ENCODE measurements at regions not wholly inside any gene's neighbourhood (a gene's known extent, or its start where the extent isn't known, plus 50 kb on each side); places are given as distances from the start of the nearest gene placed in this dataset.

DNA sequence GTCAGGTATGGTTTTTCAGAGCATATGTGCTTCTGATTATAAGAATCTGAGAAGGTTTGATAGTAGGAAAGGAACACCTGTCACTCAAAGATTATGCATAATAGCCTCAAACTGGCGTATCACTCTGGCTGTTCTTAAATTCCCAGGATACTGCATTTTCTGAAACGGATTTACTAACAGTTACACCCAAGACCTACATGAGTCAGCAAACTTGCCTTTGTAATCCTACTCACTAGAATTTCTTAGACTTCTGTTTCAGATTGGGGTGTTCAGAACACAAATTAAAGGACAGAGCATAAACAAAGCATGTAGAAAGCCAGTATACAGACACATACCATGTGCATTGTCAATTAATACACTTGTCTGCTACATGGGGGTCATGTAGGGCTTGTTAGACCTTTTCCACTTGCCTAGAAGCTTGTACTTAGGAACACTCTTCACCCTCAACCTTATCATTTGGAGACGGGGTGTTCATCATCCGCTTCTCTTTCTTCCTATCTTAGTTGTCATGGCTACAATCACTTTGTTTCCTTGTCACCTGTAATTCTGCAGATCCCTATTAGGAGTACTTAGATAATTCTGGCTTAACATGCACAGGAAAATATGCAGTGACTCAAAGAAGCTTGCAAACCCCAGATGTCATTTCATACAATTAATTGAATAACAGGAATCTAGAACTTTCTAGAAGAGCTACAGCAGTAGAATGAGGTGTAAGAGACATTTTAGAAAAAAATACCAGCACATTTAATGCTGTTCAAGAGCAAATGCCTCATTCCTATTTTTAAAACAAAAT is 593.0 kb upstream of the TENM3 start:
- no peak for DNase-seq

DNA sequence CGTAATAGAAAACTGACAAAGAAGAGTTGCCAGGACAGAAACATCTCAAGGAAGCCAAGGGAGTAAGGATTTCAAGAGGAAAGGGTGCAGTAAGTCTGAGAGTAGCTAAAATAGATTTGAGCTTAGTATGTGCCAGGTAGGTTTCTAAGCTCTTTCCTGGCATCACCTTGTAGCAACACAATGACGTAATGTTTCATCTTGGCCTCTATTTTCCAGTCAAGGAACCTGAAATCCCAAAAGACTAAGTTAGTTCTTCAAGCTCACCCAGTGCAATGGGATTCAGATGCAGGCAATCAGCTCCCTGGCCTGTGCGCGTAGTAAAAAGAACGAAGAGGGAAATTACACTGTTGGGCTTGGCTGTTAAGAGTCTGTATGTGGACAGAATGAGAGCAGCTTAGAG is 586.5 kb upstream of the TENM3 start:
- DNase-seq: no peak

DNA sequence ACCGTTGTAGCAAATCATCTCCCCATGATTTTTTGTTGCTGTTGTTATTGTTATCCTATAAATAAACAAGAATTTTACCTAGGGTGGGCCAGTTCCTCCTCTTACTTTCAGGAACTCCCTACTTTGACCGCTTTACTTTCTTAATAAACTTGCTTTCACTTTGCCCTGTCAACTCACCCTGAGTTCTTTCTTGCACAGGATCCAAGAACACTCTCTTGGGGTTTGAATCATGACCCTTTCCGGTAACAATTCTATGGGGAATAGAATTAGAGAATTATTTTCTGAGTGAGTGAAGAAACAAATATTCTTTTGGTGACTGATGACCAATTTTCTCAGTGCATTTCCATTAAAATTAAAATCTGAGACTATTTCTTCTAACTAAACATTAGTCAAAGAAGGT is 584.0 kb upstream of the TENM3 start:
- DNase-seq: no peak

DNA sequence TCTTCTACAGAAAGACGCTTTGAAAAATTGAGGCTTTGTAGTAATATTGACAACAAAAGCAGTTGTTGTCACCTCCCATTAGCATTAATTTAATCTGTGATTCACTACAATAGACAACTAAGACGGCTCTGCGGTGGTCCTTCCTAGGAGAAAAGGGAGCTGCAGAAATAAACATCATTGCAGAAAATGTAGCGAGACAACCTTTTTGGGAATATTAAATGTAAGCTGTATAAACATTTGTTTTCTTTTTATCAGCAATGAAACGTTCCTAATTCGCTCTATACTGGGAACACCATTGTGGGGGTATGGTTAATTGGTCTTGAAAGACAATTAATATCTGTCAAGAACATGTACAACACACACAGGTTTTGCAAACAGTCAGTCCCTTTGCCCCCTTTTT is 583.3 kb upstream of the TENM3 start:
- DNase-seq: no peak

DNA sequence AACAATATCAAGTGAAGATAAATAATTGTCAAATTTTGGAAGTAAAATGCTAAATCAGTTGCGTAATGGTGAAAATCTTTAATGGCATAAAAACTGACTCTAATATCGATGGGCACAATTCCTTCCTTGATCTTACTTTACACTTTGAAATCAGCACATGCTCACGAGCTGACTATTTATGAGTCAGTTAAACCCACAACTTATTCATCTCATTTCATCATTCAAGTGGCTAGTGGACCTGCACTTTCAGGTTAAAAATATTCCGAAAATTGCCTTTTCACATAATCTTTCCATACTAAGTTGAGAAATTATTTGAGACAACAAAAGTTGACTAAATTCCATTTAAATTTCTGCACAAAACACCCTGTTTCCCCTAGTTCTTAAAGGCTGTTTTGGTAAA is 582.1 kb upstream of the TENM3 start:
- no peak for DNase-seq

DNA sequence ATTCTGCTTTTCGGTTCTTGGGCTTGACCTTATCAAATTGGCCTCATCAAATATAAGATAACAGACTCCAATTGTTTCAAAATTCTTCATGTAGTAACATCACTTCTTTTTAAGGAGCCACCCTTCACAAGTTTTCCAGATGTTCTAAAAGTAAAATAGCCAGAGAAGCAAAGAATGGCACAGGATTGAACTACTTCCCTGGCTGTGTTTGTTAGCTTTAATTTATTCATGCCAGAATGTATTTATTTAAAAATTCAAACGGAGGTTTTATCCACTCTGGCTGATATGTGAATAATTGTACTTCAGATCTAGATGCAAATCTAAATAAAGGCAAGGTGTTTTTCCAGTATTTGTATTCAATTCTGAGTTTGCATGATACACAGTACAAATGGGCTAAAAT is 581.3 kb upstream of the TENM3 start:
- no peak for DNase-seq

DNA sequence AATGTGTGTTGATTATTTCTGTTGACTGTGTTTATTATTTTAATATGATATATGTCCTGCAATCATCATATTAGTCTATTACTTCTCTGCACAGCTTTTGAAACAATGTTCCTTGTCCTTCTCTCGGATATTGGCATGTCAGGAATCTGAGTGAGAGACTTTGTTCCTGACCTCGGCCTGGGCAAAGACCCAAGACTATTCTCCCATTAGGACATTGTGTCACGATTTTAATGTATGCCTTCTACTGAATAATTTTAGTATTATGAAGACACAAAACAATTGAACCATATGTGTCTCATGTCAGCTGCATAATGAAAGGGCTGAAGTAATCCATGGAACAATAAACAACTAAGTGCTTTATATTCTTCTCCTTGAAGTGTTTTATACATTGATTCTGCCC is 580.8 kb upstream of the TENM3 start:
- no peak for DNase-seq

DNA sequence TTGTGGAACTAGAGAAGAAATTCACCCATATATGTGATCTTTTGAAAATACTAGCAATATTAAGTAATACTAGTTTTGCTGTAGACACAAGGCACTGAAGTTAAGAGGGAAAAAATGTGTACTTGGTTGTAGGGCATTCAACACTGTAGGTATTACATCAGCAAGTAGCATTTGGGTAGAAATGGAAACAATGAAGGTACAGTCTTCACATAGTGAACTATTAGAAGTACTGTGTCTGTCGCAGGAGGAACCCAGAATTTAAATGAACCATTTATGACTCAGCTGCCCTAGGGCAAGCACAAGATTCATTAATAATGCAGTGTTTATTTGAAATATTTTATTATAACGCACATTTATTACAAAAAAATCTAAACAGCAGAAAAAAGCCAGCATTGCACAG is 572.7 kb upstream of the TENM3 start:
- DNase-seq: no peak

DNA sequence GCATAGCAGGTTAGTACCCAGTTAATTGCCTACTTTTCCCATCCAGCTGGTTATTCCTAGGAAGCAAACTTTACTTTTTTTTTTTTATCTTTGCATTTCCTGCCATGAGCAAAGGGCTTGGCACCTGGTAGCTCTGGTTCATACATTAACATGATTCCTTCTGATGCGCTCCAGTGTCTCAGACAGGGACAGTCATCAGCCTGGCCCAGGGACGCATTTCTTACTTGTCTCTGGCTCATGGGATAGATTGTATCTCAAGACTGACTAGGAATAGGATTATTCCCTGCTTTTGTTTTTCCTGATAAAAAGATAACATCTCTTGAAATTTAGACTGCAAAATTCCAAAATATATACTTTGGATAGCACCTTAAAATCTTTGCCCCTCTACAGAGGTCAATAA is 571.5 kb upstream of the TENM3 start:
- DNase-seq: no peak

DNA sequence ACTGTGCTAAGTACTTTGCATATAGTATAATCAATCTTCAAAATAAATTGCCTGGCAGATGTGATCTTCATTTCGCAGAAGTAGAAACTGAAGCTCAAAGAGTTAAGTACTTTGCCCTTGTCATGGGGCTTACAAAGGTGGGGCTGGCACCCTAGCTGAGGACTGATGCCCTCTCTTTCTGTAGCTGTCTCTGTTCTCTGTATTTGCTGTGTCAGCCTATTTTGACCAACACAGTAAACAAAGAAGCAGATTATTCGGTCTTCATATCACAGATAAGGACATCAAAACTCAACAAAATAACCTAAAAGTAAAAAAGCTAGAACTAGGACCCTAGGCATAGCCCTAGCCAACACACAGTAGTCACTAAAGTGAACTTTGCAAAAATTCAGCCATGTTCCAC is 570.5 kb upstream of the TENM3 start:
- no peak for DNase-seq

DNA sequence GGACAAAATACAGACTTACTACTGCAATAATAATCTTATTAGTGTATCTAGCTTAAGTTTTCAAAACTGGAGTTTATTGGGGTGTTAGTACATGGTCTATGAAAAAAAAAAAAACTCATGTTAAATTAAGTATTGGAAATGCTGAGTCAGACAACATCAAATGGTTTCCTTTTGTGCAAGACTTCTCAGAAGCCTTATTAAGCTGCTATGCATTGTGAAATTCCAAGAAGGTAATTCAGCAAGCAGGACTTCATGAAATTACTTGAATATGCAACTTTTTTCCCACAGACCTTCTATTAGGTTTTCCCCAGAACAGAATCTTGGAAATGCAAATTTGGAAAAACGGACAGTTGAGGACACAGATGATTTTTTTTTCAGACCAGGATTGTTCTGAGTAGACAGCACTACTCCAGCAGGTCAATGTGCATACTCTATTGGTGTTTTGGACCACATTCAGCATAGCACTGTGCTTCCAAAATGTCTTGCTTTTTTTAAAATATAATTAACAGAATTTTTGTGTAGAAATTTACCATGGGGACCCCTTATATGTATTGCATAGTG is 568.8 kb upstream of the TENM3 start:
- no peak for DNase-seq

DNA sequence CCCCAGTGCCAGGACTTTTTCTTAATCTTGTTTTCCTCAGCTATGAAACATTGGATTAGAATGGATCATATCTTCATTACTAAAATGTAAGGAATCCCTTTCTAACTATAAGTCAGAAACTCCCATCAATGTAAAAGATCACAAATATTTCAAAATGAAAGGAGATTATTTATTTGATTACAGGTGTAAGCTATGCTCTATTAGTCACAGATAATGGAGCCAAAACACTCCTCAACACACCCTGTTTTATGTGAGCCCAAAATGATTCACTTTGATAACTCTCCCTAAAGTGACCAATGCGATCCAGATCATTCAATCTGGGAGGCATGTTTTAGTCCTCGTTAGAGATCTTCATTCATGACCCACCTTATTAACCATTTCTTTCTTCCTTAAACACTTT is 566.7 kb upstream of the TENM3 start:
- DNase-seq: no peak

DNA sequence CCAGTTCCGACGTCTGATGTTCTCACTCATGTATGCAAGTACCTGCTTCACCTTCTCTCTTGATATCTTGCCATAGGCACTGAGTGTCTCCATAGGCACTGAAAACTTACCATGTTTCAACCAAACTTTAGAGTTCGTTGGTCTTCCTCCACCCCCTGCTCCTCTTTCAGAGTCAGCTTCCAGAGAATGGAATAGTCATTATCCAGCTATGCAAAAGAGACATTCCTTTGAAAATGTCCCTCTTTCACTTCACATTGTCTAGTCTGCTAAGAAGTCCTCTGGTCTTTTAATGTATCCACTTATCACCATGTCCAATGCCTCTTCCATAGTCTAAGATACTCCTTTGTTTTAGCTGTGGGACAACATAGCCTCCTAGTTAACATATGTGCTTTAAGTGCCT is 566.0 kb upstream of the TENM3 start:
- DNase-seq: no peak

DNA sequence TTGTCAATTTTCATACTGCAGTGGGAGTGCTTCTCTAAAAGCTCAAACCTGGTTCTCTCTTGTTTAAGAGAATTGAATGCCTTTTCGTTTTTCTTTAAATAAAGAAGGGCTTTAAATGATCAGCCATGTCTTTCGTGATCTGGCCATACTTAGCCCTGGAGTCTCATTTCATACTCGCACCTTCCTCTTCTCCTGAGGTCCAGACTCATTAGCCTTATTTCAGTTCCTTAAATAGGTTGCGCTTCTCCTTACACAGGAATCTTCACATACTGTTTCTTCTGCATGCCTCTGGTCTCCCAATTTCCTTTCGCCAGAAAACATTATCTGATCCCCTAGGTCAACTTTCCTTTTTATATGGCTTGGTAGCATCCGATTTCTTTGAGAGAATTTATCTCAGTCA is 565.6 kb upstream of the TENM3 start:
- DNase-seq: no peak

DNA sequence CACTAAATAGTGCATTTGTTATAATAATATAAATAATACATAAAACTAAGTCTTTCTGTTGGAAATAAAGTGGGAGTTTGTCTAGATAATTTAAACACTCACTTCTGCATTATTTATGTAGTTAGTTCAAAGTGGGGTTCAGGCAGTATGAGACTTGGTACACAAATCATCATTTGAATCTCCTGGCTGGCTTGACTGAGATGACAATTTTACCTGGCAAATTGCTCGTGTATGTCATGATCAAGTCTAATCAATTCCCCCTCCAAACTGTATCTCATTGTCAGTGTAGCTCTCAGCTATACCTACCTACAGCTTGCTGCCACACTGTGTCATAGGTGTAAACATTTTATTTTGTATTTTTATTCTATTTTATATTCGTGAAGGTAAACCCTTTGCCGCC is 563.4 kb upstream of the TENM3 start:
- no peak for DNase-seq

DNA sequence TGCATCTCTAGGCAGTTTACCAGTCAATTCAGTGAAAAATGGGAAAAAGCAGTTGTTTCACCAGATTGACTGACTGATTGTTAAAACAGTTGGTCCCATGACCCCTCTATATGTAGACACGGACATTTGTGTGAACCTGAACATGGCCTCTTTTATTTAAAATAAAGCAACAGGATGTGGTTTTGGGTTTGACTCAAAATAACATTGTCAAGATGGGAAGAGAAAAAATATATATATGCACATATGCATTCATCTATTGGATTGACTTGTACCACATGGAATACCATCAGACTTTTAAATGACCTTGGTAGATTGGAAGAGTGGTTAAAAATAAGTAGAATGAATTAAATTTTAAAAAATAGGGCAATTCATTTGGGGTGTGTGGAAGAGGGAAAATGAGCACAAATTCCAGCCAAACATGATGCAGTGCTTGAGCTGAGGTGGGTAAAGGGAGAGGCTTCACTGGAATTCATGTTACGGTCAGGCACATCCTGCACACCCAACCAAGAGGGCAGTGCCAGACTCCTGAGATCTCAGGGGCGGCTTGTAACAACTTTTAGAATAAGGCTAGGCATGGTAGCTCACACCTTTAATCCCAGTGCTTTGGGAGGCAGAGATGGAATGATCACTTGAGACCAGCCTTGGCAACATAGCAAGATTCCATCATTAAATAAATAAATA is 560.7 kb upstream of the TENM3 start:
- no peak for DNase-seq

DNA sequence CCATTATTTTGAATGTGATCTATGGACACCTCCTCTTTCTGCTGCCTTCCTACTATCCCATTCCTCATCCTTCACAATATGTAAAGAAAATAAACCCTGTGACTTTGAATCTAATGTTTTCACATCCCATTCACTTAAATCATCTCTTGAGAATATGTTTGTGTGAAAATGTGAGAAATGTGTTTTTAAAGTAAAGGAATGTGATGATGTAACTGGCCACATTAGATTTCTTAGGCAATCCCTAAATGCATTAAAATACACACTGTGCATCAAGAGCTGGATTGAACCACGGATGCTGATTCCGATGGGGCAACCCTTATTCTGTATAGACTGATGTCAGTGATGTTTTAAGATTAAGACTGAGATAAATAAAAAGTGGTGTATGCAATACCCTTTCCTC is 558.9 kb upstream of the TENM3 start:
- no peak for DNase-seq

DNA sequence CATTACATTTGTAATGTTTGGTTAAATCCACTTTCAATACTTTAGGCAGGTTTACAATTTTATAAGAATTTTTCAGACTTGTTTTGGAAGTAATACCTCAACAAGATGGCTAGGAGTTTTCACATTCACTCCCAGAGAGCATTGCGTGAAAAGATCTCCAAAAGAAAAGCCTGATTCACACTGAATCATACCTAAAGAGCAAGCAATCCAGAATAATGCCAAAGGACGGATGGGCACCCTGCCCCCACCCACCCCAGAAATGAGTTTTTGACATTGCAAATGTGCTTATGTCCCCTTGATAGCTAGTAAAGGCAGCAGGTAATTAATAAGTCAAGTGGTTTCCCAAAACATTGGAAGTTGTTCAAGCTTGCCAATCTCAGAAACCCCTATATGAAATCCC is 557.7 kb upstream of the TENM3 start:
- DNase-seq: no peak

DNA sequence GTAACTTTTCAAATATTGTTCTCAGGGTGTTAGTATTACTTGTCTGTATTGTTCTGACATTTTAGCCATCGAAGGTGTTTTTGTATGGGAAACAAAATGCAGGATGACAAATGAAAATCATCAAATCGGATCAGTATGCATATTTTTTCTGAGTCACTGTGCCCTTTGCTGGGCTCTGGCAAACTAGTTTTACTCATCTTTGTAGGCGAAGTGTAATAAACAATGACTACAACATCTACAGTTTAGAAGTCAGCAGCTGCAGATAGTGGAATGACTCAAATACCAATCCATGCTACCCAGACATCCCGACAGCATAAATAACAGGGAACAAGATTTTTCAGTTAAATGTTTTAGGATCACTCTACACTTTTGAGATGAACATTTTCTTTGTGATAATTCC is 557.3 kb upstream of the TENM3 start:
- DNase-seq: no peak

DNA sequence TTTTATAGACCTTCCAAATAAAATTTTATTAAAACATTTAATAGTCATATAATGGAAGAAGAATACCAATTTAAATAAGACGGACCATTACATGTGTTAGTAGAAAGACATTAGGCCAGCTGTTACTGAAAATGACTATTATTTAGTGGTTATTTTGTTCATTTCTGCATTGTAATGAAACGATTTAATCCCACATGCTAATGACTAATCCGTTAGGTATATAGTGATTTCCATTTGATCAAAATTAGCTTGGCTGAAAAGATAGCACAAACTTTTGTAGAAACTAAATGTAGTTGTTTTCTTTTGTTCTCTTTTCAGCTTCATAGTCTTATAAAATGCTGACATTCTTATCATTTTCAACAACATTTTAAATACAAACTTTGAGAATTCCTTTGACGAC is 556.1 kb upstream of the TENM3 start:
- no peak for DNase-seq

DNA sequence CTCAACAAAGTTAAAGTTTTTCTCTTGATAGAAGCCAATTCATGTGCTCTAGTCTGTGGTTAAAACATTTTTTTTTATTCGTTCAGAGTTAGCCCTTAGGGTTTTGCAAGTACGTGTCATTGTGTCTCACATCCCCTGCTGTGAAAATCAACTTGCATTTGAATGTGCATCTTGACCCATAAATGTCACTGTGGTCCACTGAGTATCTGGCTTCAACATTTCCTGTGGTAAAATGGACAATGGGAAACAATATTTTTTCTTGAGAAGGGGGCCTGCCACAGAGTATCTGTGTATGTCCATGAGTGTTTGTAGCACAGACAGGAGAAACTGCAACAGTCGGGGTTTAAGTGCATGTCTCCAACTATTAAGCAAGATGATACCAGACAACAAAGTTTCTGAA is 554.8 kb upstream of the TENM3 start:
- DNase-seq: no peak

DNA sequence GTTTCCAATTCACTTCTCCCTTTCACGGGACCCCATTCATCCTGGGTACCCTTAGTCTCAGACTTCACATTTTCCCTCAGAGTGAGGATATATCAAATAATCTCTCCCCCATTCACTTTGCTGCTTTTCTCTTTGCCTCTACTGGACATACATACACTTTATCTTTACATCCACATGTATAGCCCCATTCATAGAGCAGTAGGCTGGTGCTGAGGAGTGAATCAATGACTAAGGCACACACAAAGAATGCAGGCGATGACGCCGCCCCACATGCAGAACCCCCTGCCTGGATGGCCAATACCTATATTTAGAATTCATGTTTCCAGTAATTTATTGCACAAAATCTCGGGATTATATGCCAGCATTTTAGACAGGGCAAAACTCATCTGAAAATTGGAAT is 554.3 kb upstream of the TENM3 start:
- no peak for DNase-seq

DNA sequence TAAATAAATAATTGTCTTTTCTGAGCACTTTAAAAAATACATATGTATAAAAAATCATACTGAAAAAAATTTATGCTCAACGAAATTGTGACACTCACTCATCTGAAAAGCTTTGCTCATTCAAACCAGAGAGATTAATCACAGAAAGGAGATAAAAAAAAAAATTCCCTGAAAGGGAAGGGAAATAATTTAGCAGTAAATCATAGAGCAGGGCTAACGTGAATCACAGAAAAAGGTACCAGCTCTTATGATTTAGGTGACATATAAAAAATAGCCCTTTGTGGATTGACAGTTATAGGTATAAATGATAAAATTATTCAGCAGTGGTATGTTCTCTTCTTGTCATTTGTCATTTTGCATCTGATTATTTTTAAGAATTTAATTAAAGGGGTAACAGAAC is 552.7 kb upstream of the TENM3 start:
- DNase-seq: no peak

DNA sequence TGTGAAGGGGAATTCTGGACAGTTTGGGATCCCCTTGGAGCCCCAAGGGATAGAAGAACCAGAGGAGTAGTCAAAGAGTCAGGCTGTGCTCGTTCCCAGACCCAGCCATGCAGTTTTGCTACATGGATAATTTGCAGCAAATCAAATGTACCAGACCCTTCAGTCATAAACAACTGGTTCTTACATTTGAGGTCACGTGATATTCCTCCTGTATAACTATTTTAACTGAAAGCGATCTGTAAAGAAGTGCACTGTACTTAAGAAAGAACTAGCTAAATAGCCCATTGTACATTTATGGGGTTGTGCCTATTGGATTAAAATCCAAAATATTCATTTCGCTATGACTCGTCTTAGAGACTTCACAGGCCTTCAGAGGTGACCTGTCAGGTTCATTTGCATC is 550.2 kb upstream of the TENM3 start:
- DNase-seq: no peak

DNA sequence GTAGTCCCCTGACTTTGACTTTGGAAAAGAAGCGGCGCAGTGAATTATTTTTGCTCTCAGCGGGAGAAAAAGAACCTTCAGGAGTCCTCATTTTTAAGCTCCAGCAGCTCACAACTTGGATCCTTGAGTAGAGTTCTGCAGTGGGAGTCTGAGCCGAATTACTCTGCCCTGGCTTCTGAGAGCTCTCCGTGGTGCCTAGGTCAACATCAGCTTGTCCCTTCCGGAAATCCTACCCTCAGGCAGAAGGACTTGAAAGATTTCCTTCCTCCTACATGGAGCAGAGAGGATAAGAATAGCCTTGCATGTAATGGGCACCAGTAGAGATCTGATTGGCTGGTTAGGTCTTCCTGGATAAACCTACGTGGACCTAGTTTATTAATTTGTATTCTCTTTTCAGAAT is 549.7 kb upstream of the TENM3 start:
- DNase-seq: no peak

Measured in bone marrow (tissue), 2 donors.